Astrocyte (in vitro differentiated cells and primary cell): ENCODE measurements at regions not wholly inside any gene's neighbourhood (a gene's known extent, or its start where the extent isn't known, plus 50 kb on each side); places are given as distances from the start of the nearest gene placed in this dataset.

Experiments used
- DNase-seq: peaks from one replicate; pipeline ENCODE4 v3.0.0-alpha.2; 2010; ENCODE audit warnings: low read depth
- FAIRE-seq: peaks from 2 replicates; lab custom pipeline; 2011; peaks lifted over from hg19 to GRCh38; lab: Jason Lieb, UNC
- H2AFZ ChIP-seq: 2 replicates; pipeline ENCODE4 v1.6.0; 2012; ENCODE audit warnings: low read depth, low read length, inconsistent platforms
- H3K27ac ChIP-seq: 2 replicates; pipeline ENCODE4 v1.5.1; 2011; ENCODE audit warnings: low read depth, low read length, inconsistent platforms
- H3K27me3 ChIP-seq: 2 replicates; pipeline ENCODE4 v1.6.0; 2011; ENCODE audit warnings: low read length, inconsistent platforms; ENCODE audit not compliant: insufficient read depth
- H3K36me3 ChIP-seq: 2 replicates; pipeline ENCODE4 v1.5.1; 2011; ENCODE audit warnings: low read length, inconsistent platforms; ENCODE audit not compliant: insufficient read depth
- H3K4me1 ChIP-seq: 2 replicates; pipeline ENCODE4 v1.5.1; 2011; ENCODE audit warnings: low read length, inconsistent platforms; ENCODE audit not compliant: insufficient read depth
- H3K4me2 ChIP-seq: 2 replicates; pipeline ENCODE4 v1.6.0; 2012; ENCODE audit warnings: low read length, inconsistent platforms
- H3K4me3 ChIP-seq: 2 replicates; pipeline ENCODE4 v1.5.1; 2011; ENCODE audit warnings: low read depth, mild to moderate bottlenecking, low read length, inconsistent platforms; ENCODE audit not compliant: insufficient read depth
- H3K79me2 ChIP-seq: 2 replicates; pipeline ENCODE4 v1.6.0; 2012; ENCODE audit warnings: mild to moderate bottlenecking, low read length, inconsistent platforms; ENCODE audit not compliant: insufficient read depth
- H3K9ac ChIP-seq: 2 replicates; pipeline ENCODE4 v1.6.0; 2012; ENCODE audit warnings: mild to moderate bottlenecking, low read length, inconsistent platforms
- H3K9me3 ChIP-seq: 2 replicates; pipeline ENCODE4 v1.5.1; 2012; ENCODE audit warnings: low read depth, mild to moderate bottlenecking, low read length, inconsistent platforms; ENCODE audit not compliant: insufficient read depth
- H4K20me1 ChIP-seq: 2 replicates; pipeline ENCODE4 v1.6.0; 2012; ENCODE audit warnings: low read length, inconsistent platforms; ENCODE audit not compliant: insufficient read depth
- H3K27ac Mint-ChIP-seq: one replicate; pipeline ENCODE4 v1.8.0; 2021; ENCODE audit warnings: mild to moderate bottlenecking, mixed read lengths; ENCODE audit not compliant: unreplicated experiment
- H3K27me3 Mint-ChIP-seq: one replicate; pipeline ENCODE4 v1.8.0; 2021; ENCODE audit warnings: low read depth, mixed read lengths; ENCODE audit not compliant: unreplicated experiment
- H3K36me3 Mint-ChIP-seq: one replicate; pipeline ENCODE4 v1.8.0; 2021; ENCODE audit warnings: low read depth, mixed read lengths; ENCODE audit not compliant: unreplicated experiment
- H3K4me1 Mint-ChIP-seq: one replicate; pipeline ENCODE4 v1.8.0; 2021; ENCODE audit warnings: low read depth, mixed read lengths; ENCODE audit not compliant: unreplicated experiment
- H3K4me3 Mint-ChIP-seq: one replicate; pipeline ENCODE4 v1.8.0; 2021; ENCODE audit warnings: mild to moderate bottlenecking, moderate library complexity, mixed read lengths; ENCODE audit not compliant: unreplicated experiment
- H3K9me3 Mint-ChIP-seq: one replicate; pipeline ENCODE4 v1.8.0; 2021; ENCODE audit warnings: mild to moderate bottlenecking, mixed read lengths; ENCODE audit not compliant: unreplicated experiment
- EZH2 ChIP-seq: IDR thresholded peaks from 2 replicates; pipeline ENCODE4 v1.6.1; 2012; ENCODE audit warnings: mild to moderate bottlenecking, low read length, inconsistent platforms; ENCODE audit not compliant: insufficient read depth
- TF ChIP-seq, protein P1 (sequence below): IDR thresholded peaks from 2 replicates; pipeline ENCODE4 v1.5.1; 2011; ENCODE audit warnings: low read depth, mild to moderate bottlenecking, inconsistent platforms, low read length, moderate library complexity; ENCODE audit not compliant: insufficient read depth

DNA sequence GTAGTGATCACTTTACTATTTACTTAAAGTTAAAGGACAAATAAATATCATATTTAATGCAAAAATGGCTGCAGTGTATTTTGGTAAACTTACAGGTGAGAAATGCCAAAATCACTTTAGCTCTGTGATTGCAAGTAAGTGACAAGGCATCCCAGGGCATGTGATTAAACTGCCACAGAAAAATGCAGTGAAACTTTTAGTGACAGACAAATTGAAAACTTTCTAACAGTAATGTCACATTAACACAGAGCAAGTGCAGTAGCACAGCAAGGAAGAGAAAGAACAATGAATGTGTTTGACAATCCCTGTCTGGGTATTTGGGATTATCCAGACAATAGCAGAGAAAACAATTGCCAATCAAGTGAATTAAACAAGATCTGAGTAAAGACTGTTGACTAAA, 606.8 kb downstream of the SLCO4C1 start:
- Histone ChIP-seq H3K27me3 (no peaks in the 10 kb centered on the region), H3K79me2 (no peaks in the 10 kb centered on the region), H3K36me3 (no peaks in the 10 kb centered on the region), H3K9ac (no peak overlapping the region), H3K4me2 (no peak overlapping the region), H3K9me3 (no peaks in the 10 kb centered on the region), H3K4me3 (no peak overlapping the region), H3K4me1 (no peaks in the 10 kb centered on the region), H4K20me1 (no peaks in the 10 kb centered on the region), H3K27ac (no peak overlapping the region), H2AFZ (no peak overlapping the region)
- H3K27ac Mint-ChIP-seq, result no peak overlapping the region
- FAIRE-seq (no peak), DNase-seq (no peak)
- TF ChIP-seq, protein P1, sequence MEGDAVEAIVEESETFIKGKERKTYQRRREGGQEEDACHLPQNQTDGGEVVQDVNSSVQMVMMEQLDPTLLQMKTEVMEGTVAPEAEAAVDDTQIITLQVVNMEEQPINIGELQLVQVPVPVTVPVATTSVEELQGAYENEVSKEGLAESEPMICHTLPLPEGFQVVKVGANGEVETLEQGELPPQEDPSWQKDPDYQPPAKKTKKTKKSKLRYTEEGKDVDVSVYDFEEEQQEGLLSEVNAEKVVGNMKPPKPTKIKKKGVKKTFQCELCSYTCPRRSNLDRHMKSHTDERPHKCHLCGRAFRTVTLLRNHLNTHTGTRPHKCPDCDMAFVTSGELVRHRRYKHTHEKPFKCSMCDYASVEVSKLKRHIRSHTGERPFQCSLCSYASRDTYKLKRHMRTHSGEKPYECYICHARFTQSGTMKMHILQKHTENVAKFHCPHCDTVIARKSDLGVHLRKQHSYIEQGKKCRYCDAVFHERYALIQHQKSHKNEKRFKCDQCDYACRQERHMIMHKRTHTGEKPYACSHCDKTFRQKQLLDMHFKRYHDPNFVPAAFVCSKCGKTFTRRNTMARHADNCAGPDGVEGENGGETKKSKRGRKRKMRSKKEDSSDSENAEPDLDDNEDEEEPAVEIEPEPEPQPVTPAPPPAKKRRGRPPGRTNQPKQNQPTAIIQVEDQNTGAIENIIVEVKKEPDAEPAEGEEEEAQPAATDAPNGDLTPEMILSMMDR, result no peak
- no peak for TF ChIP-seq EZH2
- no peaks in the 10 kb centered on the region for H3K9me3 Mint-ChIP-seq
- no peak overlapping the region for H3K4me3 Mint-ChIP-seq
- H3K4me1 Mint-ChIP-seq, result no peaks in the 10 kb centered on the region
- H3K36me3 Mint-ChIP-seq, result no peaks in the 10 kb centered on the region
- no peaks in the 10 kb centered on the region for H3K27me3 Mint-ChIP-seq

DNA sequence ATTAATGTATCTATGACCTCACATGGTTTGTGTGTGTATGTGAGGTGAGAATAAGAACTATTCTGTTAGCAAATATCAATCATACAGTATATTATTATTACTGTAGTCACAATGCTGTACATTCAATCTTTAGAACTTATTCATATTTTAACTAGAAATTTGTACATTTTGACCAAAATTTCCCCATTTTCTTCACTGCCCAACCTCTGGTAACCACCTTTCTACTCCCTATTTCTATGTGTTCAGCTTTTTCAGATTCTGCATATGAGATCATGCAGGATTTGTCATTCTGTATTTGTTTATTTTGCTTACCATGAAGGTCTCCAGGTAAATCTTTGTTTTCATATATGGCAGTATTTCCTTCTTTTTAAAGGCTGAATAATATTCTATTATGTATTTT, 607.9 kb downstream of the SLCO4C1 start:
- Mint-ChIP-seq H3K9me3 (no peaks in the 10 kb centered on the region), H3K27ac (no peak overlapping the region), H3K36me3 (no peaks in the 10 kb centered on the region), H3K4me3 (no peak overlapping the region), H3K27me3 (no peaks in the 10 kb centered on the region), H3K4me1 (no peaks in the 10 kb centered on the region)
- Histone ChIP-seq H3K27me3 (no peaks in the 10 kb centered on the region), H3K79me2 (no peaks in the 10 kb centered on the region), H3K9ac (no peak overlapping the region), H2AFZ (no peak overlapping the region), H3K4me2 (no peak overlapping the region), H4K20me1 (no peaks in the 10 kb centered on the region), H3K36me3 (no peaks in the 10 kb centered on the region), H3K4me1 (no peaks in the 10 kb centered on the region), H3K27ac (no peak overlapping the region), H3K9me3 (no peaks in the 10 kb centered on the region), H3K4me3 (no peak overlapping the region)
- no peak for DNase-seq
- no peak for FAIRE-seq
- no peak for TF ChIP-seq EZH2
- TF ChIP-seq, protein P1, result no peak

DNA sequence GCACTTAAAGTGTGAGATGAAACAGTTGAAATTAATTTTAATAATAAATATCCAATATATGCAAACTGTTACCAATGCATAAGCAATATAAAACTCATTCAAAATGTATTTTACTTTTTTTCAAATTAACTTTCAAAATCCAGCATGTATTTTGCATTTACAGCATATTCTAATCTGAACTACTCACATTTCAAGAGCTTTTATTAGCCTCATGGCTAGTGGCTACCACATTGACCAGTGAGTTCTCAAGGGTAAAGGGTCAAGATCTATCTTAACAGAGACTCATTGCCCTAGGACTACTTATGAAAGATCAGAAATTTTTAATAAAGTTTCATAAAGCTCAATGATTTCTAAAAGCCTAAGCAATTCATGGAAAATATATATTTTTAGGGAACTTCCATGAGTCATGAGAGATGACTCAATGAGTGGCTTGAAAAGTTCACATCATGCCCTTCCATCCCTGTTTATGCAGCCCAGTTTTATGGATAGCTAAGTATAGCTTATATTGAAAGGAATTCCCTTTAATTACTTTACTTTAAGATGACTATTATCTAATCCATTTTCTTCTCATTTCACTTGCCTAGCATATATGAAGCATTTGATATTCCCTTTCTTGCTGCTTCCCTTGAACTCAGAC, 608.6 kb downstream of the SLCO4C1 start:
- no peaks in the 10 kb centered on the region for H3K27me3 Mint-ChIP-seq
- TF ChIP-seq, protein P1, result no peak
- no peak for TF ChIP-seq EZH2
- Histone ChIP-seq H3K4me2 (no peak overlapping the region), H3K79me2 (no peaks in the 10 kb centered on the region), H3K9ac (no peak overlapping the region), H3K27ac (no peak overlapping the region), H3K36me3 (no peaks in the 10 kb centered on the region), H3K4me3 (no peak overlapping the region), H3K27me3 (no peaks in the 10 kb centered on the region), H3K4me1 (no peaks in the 10 kb centered on the region), H2AFZ (no peak overlapping the region), H4K20me1 (no peaks in the 10 kb centered on the region), H3K9me3 (no peaks in the 10 kb centered on the region)
- FAIRE-seq (no peak), DNase-seq (peak; percentile 14)
- H3K4me1 Mint-ChIP-seq, result no peaks in the 10 kb centered on the region
- no peak overlapping the region for H3K4me3 Mint-ChIP-seq
- no peaks in the 10 kb centered on the region for H3K36me3 Mint-ChIP-seq
- no peaks in the 10 kb centered on the region for H3K9me3 Mint-ChIP-seq
- H3K27ac Mint-ChIP-seq, result no peak overlapping the region
